ENCODE measurements at regions not wholly inside any gene's neighbourhood (a gene's known extent, or its start where the extent isn't known, plus 50 kb on each side); places are given as distances from the start of the nearest gene placed in this dataset.

DNA sequence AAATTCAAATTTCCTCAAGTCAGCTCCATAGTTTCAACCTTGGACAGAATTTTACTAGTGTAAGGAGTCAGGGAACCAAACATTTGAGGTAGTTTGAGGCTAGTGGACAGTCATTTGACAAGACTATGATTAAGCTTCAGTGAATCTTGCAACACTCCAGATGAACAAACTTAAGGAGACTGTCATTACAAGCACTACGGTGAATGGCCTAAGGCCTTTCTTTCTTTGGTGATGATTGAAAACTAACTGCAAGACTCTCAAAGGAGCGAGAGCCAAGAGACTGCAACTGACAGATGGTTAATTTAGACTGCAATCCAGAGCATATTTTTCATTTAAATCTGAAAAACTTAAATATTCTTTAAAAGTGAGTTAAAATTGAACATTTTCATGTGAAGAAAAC lies 272.3 kb upstream of the NECTIN3 start:
- DNase-seq (ENCODE audit: low read depth in 2 of 2) = no peak

- no peak for DNase-seq (ENCODE audit: low read depth in 2 of 2)
Measured at GRCh38 chr3:110804856-110805255, 266.8 kb upstream of the NECTIN3 start.

GRCh38 chr3:110806924-110807323 lies 264.7 kb upstream of the NECTIN3 start:
- no peak for DNase-seq (ENCODE audit: low read depth in 2 of 2)

- DNase-seq (ENCODE audit: low read depth in 2 of 2) = no peak
Measured at GRCh38 chr3:110808630-110809029, 263.0 kb upstream of the NECTIN3 start.

- DNase-seq (ENCODE audit: low read depth in 2 of 2) = no peak
Measured at GRCh38 chr3:110810356-110810755, 261.3 kb upstream of the NECTIN3 start.

GRCh38 chr3:110811050-110811449 lies 260.6 kb upstream of the NECTIN3 start:
- no peak for DNase-seq (ENCODE audit: low read depth in 2 of 2)

DNA sequence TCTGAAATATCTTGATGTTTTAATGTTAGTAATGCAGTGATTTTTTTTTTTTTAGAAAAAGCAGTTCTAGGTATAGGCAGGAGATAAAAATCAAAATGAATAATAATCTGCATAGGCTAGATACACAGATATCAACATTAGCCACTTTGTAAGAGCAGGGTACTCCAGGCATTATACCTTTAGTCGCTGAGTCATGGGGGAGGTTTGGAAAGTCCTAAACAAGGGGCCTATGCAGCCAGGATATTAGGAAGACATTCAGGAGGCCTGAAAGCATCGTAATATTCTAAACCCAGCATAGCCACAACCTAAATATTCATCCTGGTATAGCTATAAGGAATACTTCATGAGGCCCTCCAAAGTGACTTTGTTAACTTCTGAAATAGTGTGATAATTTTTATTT lies 258.1 kb upstream of the NECTIN3 start:
- DNase-seq (ENCODE audit: low read depth in 2 of 2) = no peak

DNA sequence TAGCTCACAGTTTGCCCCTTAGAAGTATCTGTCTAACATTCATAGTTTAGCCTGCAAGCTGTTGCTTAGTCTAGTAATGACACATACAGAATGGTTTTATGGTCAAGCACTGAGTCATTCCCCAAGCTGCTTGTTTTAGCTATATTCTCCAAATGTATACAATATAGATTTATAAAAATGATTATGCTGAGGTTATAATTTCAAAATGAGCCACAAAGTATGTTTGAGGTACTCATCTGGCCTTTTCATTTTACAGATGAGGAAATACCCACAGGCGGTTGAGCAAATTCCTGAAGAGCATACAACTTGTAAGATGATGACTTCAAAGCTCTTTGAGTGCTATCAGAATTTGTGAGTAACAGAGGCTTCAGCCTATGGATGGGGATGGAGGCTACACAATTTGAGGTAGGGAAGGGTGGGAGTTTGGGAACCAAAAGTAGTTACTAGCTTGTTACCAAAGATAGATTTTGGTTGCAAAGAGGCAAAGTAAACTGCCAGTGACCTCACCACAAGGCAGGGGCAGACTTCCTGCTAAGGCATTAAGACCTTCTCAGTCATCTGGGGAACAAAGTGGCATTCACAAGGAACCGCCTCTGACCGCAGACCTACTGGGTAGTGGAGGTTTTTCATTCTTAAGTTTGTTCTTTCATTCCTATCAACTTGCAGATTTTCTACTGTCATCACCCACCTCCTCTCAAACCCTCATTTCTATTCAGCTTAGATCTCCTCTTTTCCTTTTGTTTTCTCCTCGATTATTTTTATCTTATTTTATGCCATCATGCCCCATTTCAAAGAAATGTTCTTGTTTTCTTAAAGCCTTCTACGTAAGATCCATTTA lies 257.2 kb upstream of the NECTIN3 start:
- DNase-seq (ENCODE audit: low read depth in 2 of 2) = peak; percentile 84 to 85

DNA sequence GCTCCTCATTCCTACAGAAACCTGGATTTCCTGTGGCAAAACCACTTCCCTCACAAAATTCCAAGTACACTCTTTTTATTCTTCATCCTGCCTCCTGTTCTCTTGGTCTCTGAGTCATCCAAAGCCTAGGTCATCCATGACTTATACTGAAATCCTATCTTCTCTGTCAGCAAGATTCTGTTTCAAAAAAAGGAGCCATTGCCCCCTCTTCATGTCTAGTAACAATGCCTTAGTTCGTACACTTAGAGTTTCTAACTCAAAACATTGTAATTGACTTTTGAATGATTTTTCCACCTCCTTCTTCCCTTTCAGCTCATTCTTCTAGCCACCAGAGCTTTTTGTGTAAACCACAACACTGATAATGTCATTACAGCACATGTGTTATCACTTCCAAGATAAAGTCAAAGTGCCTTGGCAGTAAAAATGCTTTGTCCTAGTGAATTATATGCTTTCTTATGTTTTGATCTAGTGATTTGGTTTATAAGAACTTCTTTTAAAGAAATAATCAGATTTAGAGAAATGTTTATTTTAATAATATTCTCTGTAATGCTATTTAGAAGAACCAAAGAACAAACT lies 256.5 kb upstream of the NECTIN3 start:
- peak; percentile 29 to 40 for DNase-seq (ENCODE audit: low read depth in 2 of 2)

- no peak for DNase-seq (ENCODE audit: low read depth in 2 of 2)
Measured at GRCh38 chr3:110816008-110816407, 255.6 kb upstream of the NECTIN3 start.

DNA sequence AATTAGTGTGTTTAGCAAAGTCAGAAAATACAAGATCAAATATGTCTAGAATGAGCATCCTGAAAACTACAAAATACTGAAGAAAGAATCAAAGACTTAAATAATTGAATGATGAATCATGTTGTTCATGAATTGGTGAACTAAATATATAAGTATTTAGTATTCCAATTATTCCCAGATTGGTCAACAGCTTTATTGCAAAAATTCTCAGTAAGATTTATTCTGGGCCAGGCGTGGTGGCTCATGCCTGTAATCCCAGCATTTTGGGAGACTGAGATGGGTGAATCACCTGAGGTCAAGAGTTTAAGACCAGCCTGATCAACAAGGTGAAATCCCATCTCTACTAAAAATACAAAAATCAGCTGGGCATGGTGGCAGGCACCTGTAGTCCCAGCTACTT lies 250.0 kb upstream of the NECTIN3 start:
- DNase-seq (ENCODE audit: low read depth in 2 of 2) = no peak

GRCh38 chr3:110822971-110823370 lies 248.6 kb upstream of the NECTIN3 start:
- no peak for DNase-seq (ENCODE audit: low read depth in 2 of 2)

DNA sequence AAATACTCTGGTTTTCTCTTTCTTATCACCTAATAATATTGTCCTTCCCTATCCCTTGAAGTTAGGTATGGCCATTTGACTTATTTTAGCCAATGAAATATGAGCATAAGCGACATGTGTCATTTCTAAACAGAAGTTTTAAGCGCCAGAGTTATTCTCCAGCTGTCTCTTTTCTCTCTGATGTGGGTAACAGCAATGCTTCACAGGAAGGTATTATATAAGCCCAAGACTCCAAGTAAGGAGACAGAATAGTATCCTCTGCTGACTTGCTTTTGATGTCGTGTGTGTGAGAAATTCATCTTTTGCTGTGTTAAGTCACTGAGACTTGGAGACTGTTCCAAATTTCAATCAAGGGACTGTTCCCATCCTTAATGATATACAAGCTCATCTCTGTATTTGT lies 224.6 kb upstream of the NECTIN3 start:
- DNase-seq (ENCODE audit: low read depth in 2 of 2) = no peak

DNA sequence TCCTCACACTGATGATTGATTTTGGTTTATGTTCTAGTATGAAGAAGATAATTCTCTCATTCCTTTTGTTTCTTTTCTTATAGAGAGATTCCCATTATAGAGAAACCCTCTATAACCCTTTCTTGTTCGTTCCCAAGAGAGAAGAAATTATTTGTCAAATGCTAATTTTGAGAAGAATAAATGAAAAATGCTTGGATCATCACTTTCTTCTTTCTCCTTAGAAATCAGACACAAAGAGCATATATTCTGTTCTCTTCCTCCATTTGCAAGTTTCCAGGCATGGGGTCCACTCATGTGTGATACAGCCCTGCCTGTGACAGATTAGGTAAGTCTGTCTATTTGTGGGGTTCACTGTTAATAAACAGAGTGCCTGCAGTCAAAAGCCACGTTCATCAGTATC lies 222.6 kb upstream of the NECTIN3 start:
- DNase-seq (ENCODE audit: low read depth in 2 of 2) = no peak

- DNase-seq (ENCODE audit: low read depth in 2 of 2) = no peak
Measured at GRCh38 chr3:110851736-110852135, 219.9 kb upstream of the NECTIN3 start.

- DNase-seq (ENCODE audit: low read depth in 2 of 2) = no peak
Measured at GRCh38 chr3:110855207-110855606, 216.4 kb upstream of the NECTIN3 start.

DNA sequence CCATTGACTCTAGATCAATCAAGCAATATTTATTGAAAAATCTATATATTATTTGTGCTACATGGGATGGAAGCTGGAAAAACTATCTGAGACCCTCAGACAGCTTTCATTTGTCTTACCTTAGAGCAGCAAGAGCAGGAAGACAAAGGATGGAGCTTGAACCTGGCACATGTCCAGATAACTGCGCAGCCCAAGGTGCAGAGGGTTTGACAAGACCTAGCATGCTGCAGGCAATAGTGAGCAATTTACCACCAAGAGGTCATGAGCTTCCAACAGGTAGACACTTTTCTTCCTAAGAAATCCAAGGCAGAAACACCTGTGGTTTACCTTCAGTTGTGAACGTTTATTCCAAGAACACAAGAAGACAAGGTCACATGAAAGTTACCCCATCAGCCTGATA lies 214.7 kb upstream of the NECTIN3 start:
- DNase-seq (ENCODE audit: low read depth in 2 of 2) = no peak

- no peak for DNase-seq (ENCODE audit: low read depth in 2 of 2)
Measured at GRCh38 chr3:110858549-110858948, 213.1 kb upstream of the NECTIN3 start.

DNA sequence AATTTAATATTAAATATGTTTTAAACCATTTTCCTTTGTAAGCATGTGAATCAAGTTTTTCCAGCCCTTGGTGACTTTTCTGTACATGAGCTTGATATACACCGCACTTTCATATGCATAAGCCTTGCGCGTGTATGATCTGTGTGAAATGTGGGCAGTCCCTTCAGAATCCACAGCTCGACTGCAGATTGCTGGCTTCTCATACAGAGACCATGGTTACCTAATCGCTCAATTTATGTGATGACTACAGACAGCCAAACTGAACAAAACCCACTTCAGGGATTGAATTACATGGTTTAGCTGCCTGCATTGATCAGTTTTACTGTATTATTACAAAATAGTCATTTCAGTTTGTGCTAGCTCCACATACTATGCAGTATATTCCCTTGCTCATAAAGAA lies 212.3 kb upstream of the NECTIN3 start:
- DNase-seq (ENCODE audit: low read depth in 2 of 2) = no peak

- no peak for DNase-seq (ENCODE audit: low read depth in 2 of 2)
Measured at GRCh38 chr3:110859993-110860392, 211.6 kb upstream of the NECTIN3 start.

DNA sequence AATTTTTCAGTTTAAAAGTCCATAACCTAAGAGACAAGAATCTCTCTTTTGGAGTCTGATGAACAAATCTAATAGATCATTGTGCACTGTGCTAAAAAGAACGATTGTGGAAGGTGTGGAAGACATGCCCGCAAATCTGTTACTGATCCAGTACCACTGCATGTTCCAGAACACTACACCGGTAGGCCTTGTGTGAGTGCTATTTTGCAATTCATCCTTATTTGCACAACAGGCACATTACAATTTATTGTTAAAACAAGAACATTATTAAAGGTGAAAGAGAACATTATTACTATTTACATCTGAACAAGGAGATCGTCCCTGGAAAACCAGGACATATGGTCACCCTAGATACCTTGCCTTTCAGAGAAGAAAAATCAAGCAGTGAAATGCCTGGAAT lies 205.7 kb upstream of the NECTIN3 start:
- DNase-seq (ENCODE audit: low read depth in 2 of 2) = no peak

- DNase-seq (ENCODE audit: low read depth in 2 of 2) = no peak
Measured at GRCh38 chr3:110868106-110868505, 203.5 kb upstream of the NECTIN3 start.

DNA sequence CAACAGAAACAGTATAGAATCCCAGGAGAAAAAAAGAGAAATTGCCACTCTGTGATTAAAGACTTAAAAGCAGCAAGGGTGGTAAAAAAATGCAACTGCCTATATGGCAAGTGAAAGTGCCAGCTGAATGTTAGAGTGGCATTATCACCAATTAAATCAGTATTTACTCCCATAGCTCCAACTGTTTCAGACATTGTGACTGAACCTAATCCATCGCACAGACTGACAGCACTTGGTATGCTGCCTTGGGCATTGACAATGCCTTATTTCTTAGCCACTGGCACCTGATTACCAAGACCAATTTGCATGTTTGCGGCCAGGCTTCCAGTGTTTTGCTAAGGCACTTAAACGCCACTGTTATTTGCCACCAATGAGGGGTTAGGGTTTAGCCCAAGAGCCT lies 201.9 kb upstream of the NECTIN3 start:
- no peak for DNase-seq (ENCODE audit: low read depth in 2 of 2)

DNA sequence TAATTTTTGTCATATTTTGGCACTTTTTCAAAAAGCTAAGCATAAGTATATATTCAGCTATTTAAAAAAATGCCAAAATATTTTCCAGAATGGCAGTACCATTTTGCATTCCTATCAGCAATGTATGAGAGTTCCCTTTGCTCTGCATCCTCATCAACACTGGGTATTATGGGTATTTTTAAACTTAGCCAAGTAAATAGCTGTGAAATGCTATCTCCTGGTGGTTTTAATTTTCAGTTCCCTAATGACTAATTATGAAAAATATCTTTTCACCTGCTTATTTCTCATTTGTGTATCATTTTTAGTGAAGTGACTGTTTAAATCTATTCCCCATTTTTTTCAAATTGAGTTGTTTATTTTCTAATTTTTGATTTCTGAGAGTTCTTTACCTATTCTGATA lies 199.7 kb upstream of the NECTIN3 start:
- DNase-seq (ENCODE audit: low read depth in 2 of 2) = no peak
